Activated CD4-positive, alpha-beta T cell treated with anti-CD3 and anti-CD28 coated beads, Interleukin-10, Interleukin-2, amounts not matched to agents 100 ng/mL and 50 ng/mL, durations not matched to agents 16 hours and 8 hours (primary cell): ENCODE measurements at regions not wholly inside any gene's neighbourhood (a gene's known extent, or its start where the extent isn't known, plus 50 kb on each side); places are given as distances from the start of the nearest gene placed in this dataset.
"Not testable (repeated sequence)": the region's sequence is repeated elsewhere in the genome, so short reads cannot be mapped to it uniquely, and the experiment has no call there.

Experiments
- DNase-seq: peaks from one replicate; pipeline ENCODE4 v3.0.0-alpha.2; 2020

DNA sequence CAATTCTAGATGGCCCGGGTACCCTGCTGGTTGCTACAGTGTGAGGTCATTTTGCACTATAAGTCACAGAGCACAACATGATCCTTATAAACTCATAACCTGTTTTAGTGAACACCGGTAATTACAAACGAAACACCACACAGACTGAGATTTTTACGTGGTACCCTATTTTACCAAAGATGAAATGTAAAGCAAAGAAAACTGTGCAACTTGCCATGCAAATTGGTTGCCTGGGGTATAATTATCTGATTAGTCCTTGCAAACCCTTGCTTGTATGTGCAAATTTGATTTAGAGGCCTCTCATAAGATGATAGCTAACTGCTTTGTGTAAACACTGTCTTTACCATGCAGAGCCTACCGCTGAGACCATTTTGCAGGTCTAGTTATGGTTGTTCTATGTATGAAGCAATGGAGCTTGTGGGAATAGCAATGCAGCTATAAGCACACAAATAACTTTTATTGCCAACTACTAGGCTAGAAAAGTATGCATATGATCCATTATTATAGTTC is 372.1 kb upstream of the FAR2 start:
- DNase-seq: no peak

DNA sequence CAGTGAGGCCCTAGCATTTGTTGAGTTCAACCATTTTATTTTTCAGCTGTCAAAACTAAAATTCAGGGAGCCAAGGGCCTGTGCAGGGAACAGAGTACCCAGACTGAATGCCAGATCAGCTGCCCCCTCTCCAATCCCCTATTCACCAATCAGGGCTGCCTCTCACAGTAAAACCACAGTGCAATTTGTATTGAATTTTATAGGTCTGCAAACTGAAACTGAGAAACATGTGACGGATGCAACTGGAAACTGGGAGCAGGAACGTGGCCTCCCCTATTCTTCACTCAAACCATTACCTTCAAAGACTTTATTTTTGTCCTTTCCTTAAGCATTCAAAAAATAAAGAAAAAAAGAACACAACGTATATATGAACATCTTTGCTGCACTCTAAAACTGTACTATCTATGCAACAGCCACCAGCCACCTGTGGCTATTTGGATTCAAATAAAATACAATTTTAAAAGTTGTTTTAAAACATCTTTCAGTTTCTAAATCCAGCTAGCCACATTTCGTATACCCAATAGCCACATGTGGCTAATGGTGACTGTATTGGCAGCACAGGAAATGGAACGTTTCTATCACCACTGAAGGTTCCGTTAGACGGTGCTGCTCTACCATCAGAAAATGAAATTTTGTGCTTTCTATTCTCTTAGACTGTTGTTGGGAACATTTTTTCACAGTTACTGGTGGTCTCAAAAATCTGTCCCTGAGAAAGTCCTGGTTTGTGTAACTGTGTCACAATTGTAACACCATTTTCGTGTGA is 371.3 kb upstream of the FAR2 start:
- no peak for DNase-seq

DNA sequence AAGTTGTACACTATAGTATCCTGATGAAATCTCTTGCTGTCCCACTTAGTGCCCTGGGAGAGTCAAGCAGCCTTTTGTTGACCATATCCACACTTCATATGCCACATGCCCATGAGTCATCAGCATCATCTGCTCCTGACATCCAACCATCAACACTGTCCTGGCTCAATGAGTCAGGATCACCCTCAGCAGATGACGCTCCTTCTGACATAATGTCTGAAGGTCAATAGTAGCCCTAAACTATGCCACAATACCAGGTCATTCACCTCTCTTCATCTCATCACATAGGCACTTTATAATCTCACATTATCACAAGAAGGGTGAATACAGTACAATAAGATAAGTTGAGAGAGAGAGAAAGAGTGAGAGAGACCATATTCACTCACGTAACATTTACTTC is 369.0 kb upstream of the FAR2 start:
- no peak for DNase-seq

DNA sequence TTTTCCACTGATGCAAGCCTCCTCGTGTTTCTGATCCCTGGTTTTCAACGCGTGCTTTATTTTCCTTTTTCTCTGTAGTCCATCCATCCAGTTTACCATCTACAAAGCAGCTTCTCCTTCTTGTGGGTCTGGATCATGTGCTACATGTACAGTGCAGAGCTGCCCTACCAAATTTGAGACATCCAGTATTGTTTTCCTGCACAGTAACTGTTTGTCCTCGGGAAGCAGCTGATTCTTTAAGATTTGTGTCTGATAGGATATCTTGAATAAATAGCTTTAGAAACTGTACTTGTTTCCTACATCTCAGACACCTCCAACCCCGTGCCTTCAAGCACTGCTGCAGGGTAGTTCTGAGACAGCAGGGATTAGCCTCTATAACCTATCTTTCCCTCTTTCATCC is 368.1 kb upstream of the FAR2 start:
- no peak for DNase-seq

DNA sequence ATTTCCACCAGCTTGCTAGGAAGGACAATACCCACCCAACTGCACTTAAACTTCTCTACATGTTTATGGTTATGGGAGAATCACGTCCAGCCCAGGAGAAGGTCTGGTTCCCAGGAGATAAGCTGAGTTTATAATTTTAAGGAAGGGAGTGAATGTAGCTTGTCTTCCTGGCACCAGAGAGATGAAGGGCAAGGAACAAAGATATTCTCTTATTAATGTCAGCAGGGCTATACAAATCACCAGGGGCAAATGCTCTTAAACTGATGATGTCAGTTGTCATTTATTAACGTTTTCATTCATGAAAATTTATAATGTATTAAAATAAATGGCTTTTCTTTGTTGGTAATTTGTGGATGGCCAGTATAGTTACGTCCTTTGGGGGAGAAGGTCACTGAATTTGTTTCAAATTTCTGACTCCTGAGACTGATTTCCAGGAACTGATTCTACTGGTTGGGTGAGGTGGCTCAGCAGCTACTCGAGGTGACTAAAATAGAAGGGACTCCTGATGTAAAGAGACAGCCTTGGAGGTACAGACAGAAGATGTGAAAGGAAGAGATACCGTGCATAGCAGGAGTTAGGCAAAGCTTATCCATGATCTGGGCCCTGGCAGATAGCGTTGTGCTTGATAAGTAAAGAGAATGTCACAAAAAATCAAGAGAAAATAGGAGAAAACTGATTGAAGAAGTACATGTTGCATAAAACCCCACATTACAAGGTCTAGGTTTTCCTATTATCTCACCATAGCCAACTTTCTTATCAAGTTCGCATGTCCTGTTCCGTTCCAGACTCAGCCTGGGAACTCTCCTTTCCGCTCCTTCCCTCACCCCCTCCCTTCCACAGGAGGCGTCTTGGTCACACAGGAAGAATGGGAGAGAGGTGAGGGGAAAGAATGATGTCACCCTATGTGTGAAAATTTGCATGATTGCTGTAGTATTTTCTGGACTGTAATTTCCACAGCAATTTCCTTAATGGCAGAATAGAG is 367.1 kb upstream of the FAR2 start:
- no peak for DNase-seq

DNA sequence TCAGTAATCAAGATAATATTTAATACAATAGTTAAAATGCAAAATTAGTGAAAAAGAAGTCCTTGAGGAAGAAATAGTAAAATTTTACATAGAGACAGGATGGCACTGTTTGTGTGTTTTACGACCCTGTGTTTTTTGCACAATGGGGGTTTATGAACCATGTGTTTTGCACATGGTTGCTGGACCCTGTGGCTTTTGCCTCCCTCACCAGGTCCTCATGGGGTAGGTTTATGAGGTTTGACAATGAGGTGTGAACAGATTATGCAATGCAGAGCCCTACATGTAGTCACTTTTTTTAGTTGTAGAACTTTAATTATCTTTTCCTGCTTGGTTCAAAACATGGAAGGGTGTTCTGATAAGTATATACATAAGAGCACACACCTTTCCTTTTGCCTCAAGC is 366.3 kb upstream of the FAR2 start:
- DNase-seq: no peak

DNA sequence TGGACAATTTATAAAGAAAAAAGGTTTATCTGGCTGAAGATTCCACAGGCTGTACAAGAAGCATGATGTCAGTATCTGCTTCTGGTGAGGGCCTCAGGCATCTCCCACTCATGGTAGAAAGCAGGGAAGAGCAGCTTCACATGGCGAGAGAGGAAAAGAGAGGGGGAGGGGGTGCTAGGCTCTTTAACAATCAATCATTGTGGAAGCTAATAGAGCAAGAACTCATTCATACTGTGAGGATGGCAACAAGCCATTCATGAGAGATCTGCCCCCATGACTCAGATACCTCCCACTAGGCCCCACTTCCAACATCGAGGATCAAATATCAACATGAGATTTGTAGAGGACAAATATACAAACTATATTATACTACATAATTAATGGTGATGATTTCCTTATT is 361.9 kb upstream of the FAR2 start:
- no peak for DNase-seq

DNA sequence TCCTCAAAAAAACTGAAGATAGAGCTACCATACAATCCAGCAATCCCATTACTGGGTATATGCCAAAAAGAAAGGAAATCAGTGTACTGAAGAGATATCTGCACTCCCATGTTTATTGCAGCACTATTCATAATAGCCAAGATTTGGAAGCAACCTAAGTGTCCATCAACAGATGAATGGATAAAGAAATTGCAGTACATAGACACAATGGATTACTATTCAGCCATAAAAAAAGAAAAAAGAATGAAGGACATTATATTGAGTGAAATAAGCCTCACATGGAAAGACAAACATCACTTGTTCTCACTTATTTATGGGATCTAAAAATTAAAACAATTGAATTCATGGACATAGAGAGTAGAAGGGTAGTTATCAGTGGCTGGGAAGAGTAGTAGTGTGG is 360.8 kb upstream of the FAR2 start:
- not testable (repeated sequence) for DNase-seq

DNA sequence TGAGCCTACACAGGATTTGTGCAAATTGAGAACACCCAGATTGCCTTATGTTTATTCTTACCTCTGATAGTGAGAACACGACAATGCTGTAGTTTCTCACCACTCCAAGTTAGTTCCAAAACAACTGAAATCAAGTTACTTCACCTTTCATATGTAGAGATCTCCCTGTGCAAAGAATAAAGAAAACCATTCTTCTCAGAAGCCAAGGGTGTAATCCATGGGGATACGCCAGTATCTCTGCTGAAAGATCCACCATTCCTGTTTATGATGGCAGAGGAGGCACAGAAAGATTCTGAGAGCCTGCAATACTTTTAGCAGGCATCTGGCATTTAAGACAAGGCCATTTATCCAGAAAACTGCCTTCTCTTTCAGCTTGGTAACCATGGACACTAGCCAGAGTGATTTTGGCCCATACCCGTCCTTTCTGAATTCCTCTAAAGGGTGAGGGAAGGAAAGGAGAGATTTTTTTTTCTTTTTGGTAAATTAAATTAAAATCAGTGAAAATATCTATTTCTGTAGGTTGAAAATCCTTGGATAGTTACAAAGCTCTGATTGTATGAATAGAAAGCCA is 355.4 kb upstream of the FAR2 start:
- no peak for DNase-seq

DNA sequence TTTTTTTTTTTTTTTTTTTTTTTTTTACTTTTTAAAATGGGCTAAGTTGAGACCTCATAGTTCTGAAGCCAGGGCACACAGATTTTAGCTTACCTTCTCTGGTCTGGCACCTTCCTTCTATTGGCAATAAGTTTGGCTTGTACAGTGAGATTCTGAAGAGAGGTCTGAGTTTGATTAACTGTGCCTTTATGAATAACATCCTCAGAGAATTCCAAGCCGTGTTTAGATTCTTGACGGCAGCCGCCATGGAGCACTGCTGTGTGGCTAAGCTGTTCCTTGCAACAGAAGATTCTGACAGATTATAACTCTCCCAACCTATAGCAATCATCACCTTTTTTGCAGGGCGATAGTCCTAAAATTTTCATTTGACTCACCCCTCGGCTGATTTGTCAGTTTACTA is 354.9 kb upstream of the FAR2 start:
- no peak for DNase-seq

DNA sequence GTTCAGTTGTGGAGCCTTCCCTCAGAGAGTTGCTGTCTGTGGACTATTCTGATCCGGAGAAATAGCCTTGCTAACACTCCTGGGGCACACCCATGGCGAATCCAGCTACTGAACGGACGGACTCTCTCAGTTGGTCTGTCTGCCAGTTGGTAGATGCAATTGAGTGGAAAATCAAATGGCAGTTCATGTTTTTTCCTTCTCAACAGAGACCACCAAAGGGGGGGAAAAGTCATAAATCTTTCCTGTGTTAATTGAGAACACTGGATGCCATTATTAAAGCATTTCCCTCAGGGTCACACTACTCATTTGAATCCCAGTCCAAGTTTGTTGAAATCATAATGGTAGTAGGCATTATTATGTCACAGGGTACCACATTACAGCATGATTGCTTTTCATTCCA is 354.3 kb upstream of the FAR2 start:
- no peak for DNase-seq

DNA sequence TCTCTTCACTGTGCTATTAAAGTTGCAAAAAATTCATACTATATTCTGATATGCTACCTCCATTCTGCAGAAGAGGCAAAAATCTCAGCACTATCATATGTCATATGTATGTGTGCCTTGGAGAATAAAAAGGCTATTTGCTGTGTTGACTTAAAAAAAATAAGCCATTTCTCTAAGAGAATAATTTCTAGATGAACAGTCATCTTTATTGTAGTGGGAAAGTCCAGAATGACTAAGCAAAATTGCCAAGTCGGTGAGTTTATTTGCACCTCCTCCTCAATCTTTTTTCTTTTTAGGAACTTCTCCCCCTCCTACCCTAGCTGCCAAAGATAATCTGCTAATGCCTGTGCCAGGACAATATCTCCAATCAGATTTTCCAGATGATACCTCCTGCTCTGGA is 353.8 kb upstream of the FAR2 start:
- peak; percentile 7 for DNase-seq

DNA sequence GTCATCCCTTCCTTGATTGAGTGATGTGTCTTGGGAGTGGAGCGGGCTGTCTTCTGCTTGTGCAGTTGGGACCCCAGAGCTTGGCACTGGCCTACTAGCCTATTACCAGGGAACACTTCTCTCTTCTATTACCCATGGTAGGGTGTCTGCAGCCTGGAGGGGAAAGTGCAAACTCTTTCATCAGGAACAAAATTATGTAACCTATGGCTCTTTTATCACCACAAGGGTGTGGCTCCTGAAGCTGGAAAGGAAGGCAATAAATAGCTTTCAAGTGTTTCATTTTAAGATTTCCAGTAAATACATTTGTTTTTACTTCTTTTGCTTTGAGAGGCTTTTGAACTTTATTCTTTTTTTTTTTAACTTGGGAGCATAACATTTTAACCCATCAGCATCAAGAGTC is 349.7 kb upstream of the FAR2 start:
- DNase-seq: no peak

DNA sequence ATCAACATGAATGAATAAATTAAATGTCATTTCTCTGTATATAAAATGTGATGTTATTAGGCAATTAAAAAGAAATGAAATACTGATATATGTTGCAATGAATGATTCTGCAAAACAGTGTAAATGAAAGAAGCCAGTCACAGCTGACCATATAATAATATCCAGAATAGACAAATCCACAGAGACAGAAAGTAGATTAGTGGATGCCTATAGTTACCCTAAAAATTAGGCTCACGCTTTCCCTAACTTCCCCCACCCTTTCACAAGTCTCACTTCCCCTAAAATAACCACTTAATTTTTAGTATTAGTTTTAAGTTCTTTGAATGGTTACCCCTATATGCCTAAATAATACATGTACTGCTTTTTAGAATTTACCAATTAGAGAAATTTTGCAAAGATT is 348.9 kb upstream of the FAR2 start:
- DNase-seq: no peak

DNA sequence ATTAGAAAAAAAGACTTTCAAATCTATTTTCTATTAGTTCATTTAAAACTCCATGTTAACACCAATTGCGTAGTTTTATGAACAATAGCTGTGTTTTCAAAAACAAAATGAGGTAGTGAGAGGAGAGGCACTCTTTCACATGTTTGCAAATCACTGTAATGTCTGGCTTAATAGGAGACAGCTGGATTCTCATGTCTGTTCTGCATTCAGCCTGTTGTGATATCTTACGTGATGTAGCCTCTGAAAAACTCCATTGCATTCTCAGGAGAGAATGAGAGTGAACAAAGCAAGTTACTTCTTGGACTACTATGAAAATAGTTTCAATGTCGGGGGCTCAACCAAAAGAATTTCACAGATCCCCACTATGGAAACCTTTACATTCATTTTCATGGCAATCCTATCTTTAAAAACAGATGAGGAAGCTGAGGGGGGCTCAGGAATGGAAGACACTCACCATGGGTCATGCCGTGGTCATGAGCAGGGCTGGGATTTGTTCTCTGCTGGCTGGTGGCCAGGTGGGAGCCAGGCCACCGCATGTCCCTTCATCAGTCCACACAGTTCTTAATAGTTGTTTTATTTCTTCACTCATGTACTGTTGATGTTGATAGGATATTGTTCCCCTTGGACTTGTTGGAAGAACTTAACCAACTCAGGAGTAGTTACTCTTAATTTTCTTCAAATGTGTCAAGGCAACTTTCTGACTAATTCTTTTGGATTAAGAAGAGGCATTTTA is 346.2 kb upstream of the FAR2 start:
- no peak for DNase-seq

DNA sequence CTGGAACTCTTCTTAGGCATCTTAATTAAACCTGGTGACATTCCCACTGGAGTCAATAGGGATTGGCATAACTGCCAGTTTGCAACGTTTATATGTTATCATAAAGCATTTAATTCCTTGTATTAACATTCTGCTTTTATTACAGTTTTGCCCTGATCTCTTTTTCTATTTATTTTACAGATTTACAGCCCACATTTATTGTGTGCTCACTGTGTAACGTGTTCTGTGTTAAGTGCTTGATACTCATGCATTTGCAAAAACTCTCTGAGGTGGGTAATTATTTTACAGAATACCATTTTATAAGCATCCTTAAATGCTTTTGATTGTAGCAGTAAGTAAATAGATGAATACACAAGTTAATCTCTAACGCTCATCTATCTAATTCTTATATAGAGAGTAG is 341.5 kb upstream of the FAR2 start:
- no peak for DNase-seq

DNA sequence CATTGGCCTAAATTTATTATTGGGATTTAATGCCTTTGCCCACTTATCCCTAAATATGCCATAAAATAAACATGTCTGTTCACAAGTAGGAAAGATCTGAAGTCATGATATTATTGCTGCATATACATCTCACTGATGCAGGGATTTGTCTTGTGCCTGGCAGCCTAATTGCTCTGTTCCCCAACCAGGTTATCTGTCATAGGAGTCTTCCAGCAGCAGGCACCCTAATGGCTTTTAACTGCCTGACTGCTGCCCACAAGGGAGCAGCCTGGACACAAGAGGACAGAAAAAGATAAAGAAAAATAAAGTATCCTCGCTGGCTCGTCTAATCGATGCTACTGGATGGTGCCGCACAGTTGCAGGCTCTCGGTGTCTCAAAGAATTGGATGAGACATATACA is 337.6 kb upstream of the FAR2 start:
- no peak for DNase-seq

DNA sequence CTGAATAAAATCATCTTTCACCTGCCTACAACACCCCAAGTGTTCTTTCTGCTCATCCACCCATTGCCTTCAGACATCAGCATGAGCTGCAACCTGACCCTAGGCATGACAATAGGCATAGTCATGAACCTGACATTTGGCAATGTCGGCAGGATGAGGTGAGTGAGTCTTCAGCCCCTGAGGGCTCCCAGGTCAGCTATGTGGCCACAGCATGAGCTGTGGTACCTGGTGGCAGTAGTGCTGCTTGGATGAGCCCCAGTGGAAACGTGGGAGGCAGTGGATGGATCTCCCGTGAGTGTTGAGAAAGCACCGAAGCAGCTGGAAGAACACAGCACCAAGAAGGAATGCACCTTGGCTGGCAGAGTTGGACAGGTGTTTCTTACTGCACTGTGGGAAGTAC is 334.8 kb upstream of the FAR2 start:
- no peak for DNase-seq

DNA sequence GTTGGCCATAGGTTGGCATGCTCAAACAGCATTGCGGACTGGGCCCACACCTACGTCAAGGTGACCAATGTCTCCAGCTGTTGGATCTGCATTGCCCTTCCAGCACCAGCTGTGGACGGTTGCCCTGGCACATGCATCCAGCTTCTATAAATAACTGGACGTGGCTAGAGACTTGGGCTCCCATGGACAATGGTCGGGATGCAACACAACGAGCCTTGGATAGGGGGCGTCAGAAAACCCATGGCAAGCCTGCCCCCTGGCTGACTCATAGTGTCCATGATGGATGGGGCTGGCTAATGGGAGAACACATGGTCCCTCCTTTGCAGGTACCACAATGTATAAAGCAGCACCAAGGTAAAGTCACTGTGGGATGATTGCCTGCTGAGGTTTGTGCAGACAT is 331.6 kb upstream of the FAR2 start:
- no peak for DNase-seq

DNA sequence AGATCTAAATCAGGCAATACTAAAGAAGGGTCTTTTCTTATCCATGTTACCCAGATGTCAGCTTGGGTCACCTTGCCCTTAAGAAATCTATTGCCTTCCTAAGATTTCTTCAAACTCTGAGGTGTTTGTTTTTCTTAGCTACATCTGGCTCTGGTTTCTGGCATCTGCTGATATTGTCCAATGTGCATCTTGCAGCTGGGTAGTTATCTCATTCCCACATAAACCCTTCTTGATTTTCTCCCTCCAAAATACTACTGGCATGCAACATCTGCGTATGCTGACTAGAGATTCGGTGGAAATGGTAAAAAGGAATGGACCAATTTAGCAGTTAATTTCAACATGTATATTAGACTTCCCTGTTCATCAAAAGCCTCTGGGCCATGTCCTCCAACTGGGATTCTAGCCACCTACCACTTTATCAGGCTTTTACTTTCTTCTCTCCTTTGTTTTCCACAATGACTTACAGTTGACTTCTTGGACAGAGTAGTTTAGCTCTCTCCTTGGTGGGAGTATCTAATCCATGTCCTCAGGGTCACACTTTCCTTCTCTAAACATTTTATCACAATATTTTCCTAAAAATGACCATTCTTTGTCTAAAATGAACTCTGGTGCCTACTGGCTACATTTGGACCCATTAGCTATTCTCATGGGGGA is 324.8 kb upstream of the FAR2 start:
- DNase-seq: no peak

DNA sequence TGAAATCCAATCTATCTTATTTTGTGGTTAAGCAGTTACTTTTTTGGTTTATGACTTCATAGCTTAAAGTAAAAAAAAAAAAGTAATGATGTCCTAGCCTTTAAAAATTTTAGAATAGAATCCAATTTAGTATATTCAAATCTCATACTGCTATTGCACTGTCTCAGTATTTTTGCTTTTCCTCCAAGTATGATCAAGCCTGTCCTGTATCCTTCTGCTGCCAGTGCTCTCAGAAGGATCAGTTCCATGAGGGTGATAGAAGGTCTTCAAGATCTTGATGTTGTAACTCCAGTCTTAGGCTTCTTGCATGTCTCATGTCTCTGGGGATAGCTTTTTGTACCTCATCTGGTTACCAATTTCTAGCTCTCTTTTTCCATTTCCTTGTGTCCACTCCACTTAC is 324.2 kb upstream of the FAR2 start:
- no peak for DNase-seq

DNA sequence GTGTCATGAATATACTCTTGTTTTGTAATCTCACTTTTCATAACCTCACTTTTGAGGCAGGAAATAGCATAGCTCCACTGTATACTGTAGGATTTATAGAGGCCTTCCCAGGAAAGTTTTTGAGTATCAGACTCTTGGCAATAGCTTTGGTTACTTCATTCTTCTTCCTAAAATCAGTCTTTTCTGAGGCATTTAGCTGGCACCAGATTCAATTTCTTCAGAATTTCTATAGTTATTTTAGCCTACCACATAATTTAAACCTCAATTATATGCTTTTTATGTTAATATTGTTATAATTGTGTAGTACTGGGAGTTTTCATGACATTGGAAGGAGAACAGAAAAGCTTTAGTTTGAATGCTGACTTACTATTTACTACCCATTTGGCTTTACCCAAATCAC is 322.3 kb upstream of the FAR2 start:
- no peak for DNase-seq

DNA sequence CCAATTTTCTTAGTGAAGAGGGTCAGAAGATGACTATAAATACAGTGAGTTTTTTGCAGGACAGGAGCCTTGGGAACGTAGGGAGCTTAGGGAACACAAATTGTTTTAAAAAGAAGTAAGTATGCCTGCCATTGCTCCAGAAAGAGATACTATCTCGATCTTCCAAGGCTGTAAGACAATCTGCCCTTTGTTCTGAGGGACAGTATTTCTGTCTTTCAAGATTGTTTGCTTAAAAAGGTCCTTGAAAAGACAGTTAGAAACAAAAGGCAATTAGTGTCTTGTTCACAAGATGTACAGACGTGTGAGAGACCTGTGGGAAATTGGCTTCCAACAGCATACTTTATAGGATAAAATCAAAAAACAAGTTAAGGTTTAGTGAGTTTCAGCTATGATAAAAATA is 321.2 kb upstream of the FAR2 start:
- no peak for DNase-seq
